ENCODE measurements at regions not wholly inside any gene's neighbourhood (a gene's known extent, or its start where the extent isn't known, plus 50 kb on each side); places are given as distances from the start of the nearest gene placed in this dataset.

- no peak overlapping the region for H3K27ac ChIP-seq (ENCODE audit: low read depth in 1 of 2, low read length in 2 of 2)
- peaks cover 0 to 14% (median 10%) of the 10 kb centered on the region in 4 donors for H3K4me1 ChIP-seq (ENCODE audit: control insufficient read depth in 4 of 4, insufficient read depth in 4 of 4, low read length in 3 of 4)
- no peak for TF ChIP-seq TAF1 (conservative IDR thresholded peaks at IDR 0.05)
- peak; percentile 39 for TF ChIP-seq CTCF (IDR thresholded peaks at IDR 0.05; ENCODE audit: low read depth, low read length, missing input control)
- peak in 1 of 2 donors; percentile 22 for TF ChIP-seq JUND (IDR thresholded peaks at IDR 0.05)
- peak; percentile 39 to 52 for TF ChIP-seq RXRA (IDR thresholded peaks at IDR 0.05)
- TF ChIP-seq ZBTB33 (IDR thresholded peaks at IDR 0.05) = no peak
- peak; percentile 83 to 94 for TF ChIP-seq RAD21 (IDR thresholded peaks at IDR 0.05)
- TF ChIP-seq HNF4A (conservative IDR thresholded peaks at IDR 0.05) = peak; percentile 70 to 89
- peak; percentile 89 for TF ChIP-seq ATF3 (IDR thresholded peaks at IDR 0.05)
- TF ChIP-seq HNF4G (IDR thresholded peaks at IDR 0.05) = peak; percentile 60
- H3K9ac ChIP-seq (ENCODE audit: low read depth in 1 of 2, low read length in 2 of 2) = no peak overlapping the region
- WGBS = 40% methylated on average over 2 of the region's 2 CpGs
- H3K27me3 ChIP-seq (ENCODE audit: control insufficient read depth in 4 of 4, insufficient read depth in 4 of 4, low read length in 3 of 4) = no peaks in the 10 kb centered on the region
- H3K9me3 ChIP-seq (ENCODE audit: control insufficient read depth in 4 of 4, low read length in 3 of 4) = no peaks in the 10 kb centered on the region
- no peak overlapping the region for H3K4me3 ChIP-seq (ENCODE audit: low read depth in 1 of 3, low read length in 3 of 3)
- no peaks in the 10 kb centered on the region for H3K36me3 ChIP-seq (ENCODE audit: control insufficient read depth in 4 of 4, insufficient read depth in 3 of 4, low read depth in 1 of 4, low read length in 3 of 4)
- no peak for DNase-seq (ENCODE audit: low spot score)
Measured at GRCh38 chr7:96800824-96801223, 91.2 kb upstream of the SEM1 start.

- H3K4me3 ChIP-seq (ENCODE audit: low read depth in 1 of 3, low read length in 3 of 3) = no peak overlapping the region
- 61% methylated on average over 1 of the region's 1 CpG for WGBS
Measured at GRCh38 chr7:96819111-96819700, 109.6 kb upstream of the SEM1 start.

More at GRCh38 chr7:96819111-96819700, 109.6 kb upstream of the SEM1 start:
- DNase-seq (ENCODE audit: low spot score) = no peak
- H3K27ac ChIP-seq (ENCODE audit: low read depth in 1 of 2, low read length in 2 of 2) = no peak overlapping the region
- H3K4me1 ChIP-seq (ENCODE audit: control insufficient read depth in 4 of 4, insufficient read depth in 4 of 4, low read length in 3 of 4) = no peaks in the 10 kb centered on the region
- no peak overlapping the region for H3K9ac ChIP-seq (ENCODE audit: low read depth in 1 of 2, low read length in 2 of 2)
- no peaks in the 10 kb centered on the region for H3K36me3 ChIP-seq (ENCODE audit: control insufficient read depth in 4 of 4, insufficient read depth in 3 of 4, low read depth in 1 of 4, low read length in 3 of 4)
- TF ChIP-seq HNF4G (IDR thresholded peaks at IDR 0.05) (no peak), EGR1 (IDR thresholded peaks at IDR 0.05; ENCODE audit: low read depth in 2 of 2) (no peak), JUND (IDR thresholded peaks at IDR 0.05) (no peak), NR2F2 (IDR thresholded peaks at IDR 0.05) (no peak), ZBTB33 (IDR thresholded peaks at IDR 0.05) (no peak), RXRA (IDR thresholded peaks at IDR 0.05) (no peak), SP1 (IDR thresholded peaks at IDR 0.05) (no peak), GABPA (IDR thresholded peaks at IDR 0.05 in 1 of 2, conservative IDR thresholded peaks at IDR 0.05 in 1 of 2) (no peak), YY1 (IDR thresholded peaks at IDR 0.05) (no peak), MAX (IDR thresholded peaks at IDR 0.05) (no peak), HNF4A (conservative IDR thresholded peaks at IDR 0.05) (no peak), FOXA1 (IDR thresholded peaks at IDR 0.05) (no peak), ATF3 (IDR thresholded peaks at IDR 0.05) (no peak), CTCF (IDR thresholded peaks at IDR 0.05; ENCODE audit: low read depth, low read length, missing input control) (no peak), REST (IDR thresholded peaks at IDR 0.05) (no peak), FOXA2 (IDR thresholded peaks at IDR 0.05) (no peak), TAF1 (conservative IDR thresholded peaks at IDR 0.05) (no peak), RAD21 (IDR thresholded peaks at IDR 0.05) (no peak)
- no peaks in the 10 kb centered on the region for H3K27me3 ChIP-seq (ENCODE audit: control insufficient read depth in 4 of 4, insufficient read depth in 4 of 4, low read length in 3 of 4)
- H3K9me3 ChIP-seq (ENCODE audit: control insufficient read depth in 4 of 4, low read length in 3 of 4) = no peaks in the 10 kb centered on the region
